LNCaP clone FGC (cell line): ENCODE measurements at regions not wholly inside any gene's neighbourhood (a gene's known extent, or its start where the extent isn't known, plus 50 kb on each side); places are given as distances from the start of the nearest gene placed in this dataset.

Experiments used
- DNase-seq: peaks from one replicate; pipeline ENCODE4 v3.0.0-alpha.2; 2011; ENCODE audit warnings: low read depth
- H3K4me3 ChIP-seq: 2 replicates; pipeline ENCODE4 v1.5.1; 2011; ENCODE audit warnings: mild to moderate bottlenecking, low read depth, low read length, control low read depth
- CTCF ChIP-seq: IDR thresholded peaks from 2 replicates; pipeline ENCODE4 v1.5.1; 2012; ENCODE audit warnings: mild to moderate bottlenecking; ENCODE audit not compliant: control insufficient read depth, insufficient read depth; ENCODE audit errors: extremely low read depth

DNA sequence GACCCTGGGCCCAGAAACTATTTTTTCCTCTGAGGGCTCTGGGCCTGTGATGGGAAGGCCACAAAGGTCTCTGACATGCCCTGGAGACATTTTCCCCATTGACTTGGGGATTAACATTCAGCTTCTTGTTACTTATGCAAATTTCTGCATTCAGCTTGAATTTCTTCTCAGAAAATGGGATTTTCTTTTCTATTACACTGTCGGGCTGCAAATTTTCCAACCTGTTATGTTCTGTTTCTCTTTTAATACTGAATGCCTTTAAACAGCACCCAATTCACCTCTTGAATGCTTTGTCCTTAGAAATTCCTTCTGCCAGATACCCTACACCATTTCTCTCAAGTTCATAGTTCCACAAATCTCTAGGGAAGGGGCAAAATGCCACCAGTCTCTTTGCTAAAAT lies 241.0 kb downstream of the HNMT start:
- no peak for DNase-seq
- H3K4me3 ChIP-seq: no peak overlapping the region
- no peak for TF ChIP-seq CTCF

GRCh38 chr2:138207074-138207930 lies 243.0 kb downstream of the HNMT start:
- TF ChIP-seq CTCF: no peak
- DNase-seq: no peak

DNA sequence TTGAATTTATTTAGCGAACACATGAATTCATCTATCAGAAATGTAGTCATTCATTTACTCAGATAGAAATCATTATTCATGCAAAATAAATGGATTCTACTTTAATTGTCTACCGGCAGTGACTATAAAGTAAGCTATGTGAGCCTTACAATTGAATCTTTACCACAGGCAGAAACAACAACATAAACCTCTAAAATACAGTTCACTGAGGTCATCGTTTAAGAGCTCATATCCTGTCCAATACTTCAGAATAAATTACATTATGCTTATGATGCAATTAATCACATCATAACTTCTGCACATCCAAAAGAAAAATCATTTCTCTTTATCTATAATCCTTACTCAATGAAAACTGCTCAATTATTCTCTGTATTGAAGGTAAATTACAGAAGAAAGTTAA lies 244.7 kb downstream of the HNMT start:
- no peak for TF ChIP-seq CTCF
- no peak overlapping the region for H3K4me3 ChIP-seq
- no peak for DNase-seq

More at GRCh38 chr2:138207074-138207930, 243.0 kb downstream of the HNMT start:
- H3K4me3 ChIP-seq: no peak overlapping the region

DNA sequence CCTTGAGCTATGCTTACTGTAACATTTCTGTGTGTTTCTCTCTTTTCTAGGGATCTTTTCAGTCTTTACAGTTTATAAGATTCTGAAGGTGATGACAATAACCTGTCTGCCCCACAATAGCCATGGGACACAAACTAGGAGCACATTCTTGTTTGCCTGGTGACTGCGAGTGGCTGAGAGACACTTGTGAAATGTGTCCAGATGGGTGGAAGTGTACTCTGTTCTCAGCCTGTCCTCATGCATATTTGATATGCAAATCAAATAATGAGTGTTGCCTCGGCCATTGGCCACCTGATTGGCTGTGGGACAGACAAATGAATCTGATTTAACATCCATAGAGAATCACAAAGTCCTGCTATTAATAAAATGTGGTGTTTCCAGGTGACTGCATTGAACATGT lies 246.2 kb downstream of the HNMT start:
- TF ChIP-seq CTCF: no peak
- no peak overlapping the region for H3K4me3 ChIP-seq
- DNase-seq: no peak

- H3K4me3 ChIP-seq: no peak overlapping the region
- no peak for TF ChIP-seq CTCF
- DNase-seq: no peak
These were observed 248.2 kb downstream of the HNMT start for GRCh38 chr2:138212434-138212833.

DNA sequence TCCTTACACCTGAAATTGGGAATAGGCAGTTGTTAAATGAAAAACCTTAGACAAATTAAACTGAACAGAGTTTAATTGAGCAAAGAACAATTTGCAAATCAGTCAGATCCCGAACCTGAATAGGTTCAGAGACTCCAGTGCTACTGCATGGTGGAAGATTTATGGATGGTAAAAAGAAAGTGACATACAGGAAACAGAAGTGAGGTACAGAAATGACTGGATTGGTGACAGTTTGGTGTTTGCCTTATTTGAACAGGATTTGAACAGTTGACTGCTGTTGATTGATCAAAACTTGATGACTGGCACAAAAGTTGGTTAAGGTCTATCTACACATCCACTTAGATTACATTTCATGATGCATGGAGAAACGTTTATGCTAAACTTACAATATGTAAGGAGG lies 248.8 kb downstream of the HNMT start:
- DNase-seq: no peak
- TF ChIP-seq CTCF: no peak
- no peak overlapping the region for H3K4me3 ChIP-seq

DNA sequence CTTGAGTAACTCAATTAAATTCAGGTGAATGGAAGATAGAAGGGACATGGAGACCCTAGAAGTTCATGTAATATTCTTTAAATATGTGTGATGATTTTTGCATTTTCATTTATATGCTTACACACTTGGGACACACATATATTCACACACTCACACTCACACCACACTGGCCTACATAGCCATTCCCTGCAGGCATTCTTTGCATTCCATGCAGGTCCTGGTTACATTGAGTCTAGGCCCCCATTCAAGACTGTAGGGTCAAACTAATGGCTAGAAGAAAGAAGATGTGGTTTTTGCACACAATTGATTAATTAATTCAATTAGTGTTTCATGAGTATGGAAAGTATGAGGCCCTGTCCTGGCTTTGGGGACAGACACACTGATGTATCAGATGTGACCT lies 249.4 kb downstream of the HNMT start:
- DNase-seq: no peak
- H3K4me3 ChIP-seq: no peak overlapping the region
- no peak for TF ChIP-seq CTCF
